ENCODE measurements at regions not wholly inside any gene's neighbourhood (a gene's known extent, or its start where the extent isn't known, plus 50 kb on each side); places are given as distances from the start of the nearest gene placed in this dataset.

DNA sequence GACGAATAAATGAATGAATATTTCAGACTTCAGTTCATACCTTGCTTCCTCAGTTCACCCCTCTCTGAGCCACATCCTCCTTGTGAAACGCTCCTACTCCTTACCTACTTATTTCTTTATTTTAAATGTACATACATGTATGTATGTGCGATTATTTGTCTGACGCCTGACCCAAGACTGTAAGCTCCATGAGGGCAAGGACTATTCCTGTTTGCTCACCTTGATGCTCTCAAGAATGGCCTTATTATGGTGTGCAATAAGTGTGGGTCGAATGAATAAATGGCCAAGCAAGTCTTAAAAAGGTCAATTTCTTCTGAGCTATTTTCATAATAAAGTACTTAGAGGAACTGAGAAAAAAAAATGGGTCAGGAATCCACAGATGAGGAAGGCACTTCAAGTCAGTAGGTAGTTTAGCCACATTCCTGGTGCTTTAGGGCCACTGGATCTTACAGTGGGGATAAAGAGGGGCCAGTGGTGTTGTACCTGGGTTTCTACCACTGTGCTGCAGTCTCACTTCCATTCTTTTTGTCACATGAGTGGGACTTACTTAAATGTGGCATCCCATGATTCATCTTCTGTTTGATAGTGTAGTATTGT is 74.7 kb downstream of the SDC1 start:
- intact Hi-C loops (cut with micrococcal nuclease), result no loop called here

GRCh38 chr2:20149703-20150030 is 75.3 kb downstream of the SDC1 start:
- intact Hi-C loops (cut with micrococcal nuclease), result no loop called here

GRCh38 chr2:20148923-20149702 is 75.8 kb downstream of the SDC1 start:
- intact Hi-C loops (cut with micrococcal nuclease), result no loop called here

DNA sequence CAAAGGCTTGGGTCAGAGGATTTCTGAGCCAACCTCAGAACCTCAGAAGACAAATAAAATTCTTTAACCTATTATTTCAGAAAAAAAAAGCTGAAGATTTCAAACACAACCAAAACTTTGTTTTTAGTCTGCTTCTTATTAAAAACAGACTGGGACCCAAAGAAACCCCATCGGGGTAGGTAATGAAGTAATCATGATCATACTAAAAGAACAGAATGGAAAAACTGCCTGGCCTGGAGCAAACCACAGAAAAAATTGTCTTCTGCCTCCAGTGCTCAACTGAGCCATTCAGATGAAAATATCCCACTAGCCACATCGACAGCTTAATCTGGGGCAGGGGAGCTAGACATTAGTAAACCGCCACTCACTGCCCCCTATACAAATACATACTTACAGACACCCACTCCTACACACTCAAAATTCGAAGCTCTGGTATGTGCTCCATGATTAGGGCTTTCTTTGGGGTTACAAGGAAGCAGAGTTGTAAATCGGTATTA is 76.5 kb downstream of the SDC1 start:
- intact Hi-C loops (cut with micrococcal nuclease), result no loop called here

GRCh38 chr2:20147351-20147750 is 77.6 kb downstream of the SDC1 start:
- intact Hi-C loops (cut with micrococcal nuclease), result no loop called here

DNA sequence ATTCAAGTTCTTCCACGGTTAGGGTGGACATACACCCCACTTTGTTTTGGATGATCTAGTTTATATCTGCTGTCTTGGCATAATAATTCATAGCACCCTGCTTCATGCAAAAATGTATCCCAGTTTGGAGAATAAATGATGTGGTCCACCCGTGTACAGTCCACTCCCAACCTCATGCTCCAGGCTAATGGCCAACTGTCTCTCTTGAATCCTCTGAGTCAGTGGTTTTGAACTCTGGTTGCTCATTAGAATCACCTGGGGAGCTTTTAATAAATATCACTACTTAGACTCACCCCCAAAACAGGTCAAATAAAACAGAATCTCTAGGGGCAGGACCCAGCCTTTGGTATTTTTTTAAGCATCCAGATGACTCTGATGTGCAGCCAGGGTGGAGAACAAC is 78.5 kb downstream of the SDC1 start:
- intact Hi-C loops (cut with micrococcal nuclease), result no loop called here

- intact Hi-C loops (cut with micrococcal nuclease), result no loop called here
These were observed 79.3 kb downstream of the SDC1 start for GRCh38 chr2:20145497-20146193.

GRCh38 chr2:20144861-20145260 is 80.1 kb downstream of the SDC1 start:
- intact Hi-C loops (cut with micrococcal nuclease), result no loop called here

DNA sequence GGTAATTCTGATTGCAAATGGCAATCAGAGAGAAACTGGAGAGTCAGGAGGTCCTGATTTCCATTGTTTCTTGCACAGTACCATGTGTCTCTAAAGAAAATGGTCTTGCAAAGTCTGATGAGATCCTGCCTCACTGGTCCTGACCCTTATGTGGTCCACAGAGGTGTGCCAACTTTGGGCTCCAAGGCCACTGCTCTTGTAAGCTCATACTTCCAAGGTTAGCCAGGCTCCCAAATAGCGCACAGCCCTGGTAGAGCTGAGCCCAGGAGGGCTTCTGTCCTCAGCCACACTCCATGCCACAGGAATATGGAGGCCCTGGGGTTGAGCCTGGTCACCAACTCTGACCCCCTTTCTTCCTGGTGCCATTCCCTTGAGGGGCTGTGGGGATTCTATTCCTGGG is 80.7 kb downstream of the SDC1 start:
- intact Hi-C loops (cut with micrococcal nuclease), result no loop called here

GRCh38 chr2:20143263-20143662 is 81.7 kb downstream of the SDC1 start:
- intact Hi-C loops (cut with micrococcal nuclease), result no loop called here

- intact Hi-C loops (cut with micrococcal nuclease), result no loop called here
These were observed 83.1 kb downstream of the SDC1 start for GRCh38 chr2:20141806-20142205.

GRCh38 chr2:20141056-20141762 is 83.7 kb downstream of the SDC1 start:
- intact Hi-C loops (cut with micrococcal nuclease), result no loop called here

- intact Hi-C loops (cut with micrococcal nuclease), result no loop called here
These were observed 84.4 kb downstream of the SDC1 start for GRCh38 chr2:20140321-20141055.

DNA sequence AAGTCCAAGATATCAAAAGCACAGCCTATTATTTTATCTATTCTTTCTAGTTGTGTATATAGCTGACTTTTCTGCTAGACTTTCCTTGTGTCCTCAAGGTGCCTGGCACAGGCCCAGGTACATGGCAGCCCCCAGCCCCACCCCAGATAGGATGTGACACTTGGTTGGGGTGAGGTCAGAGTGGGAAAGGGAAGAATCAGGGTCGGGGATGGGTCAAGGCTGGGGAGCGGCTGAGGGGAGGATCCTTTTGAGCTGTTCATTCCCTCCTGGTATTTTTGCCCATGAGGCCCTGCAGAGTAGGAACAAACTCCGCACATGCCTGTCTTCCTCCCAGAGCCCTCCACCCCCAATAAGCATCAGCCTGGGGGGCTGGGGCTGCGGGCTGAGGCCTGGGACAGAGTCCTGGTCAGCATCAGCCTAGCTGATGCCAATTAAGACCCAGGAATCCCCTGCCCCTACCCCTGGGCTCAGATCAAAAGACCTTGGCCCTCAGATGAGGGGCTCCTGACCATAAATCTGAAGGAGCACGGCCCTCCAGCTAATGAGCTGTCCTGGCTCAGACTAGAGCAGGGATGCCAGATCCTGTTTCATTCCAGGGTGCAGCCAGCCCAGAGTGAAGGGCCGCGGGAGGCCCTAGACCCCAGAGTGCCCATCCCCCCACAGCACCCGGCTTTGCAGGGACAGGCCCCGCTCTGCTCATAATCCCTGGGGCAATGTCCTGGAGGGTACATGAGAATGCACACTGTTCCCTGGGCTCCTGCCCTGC is 85.3 kb downstream of the SDC1 start:
- intact Hi-C loops (cut with micrococcal nuclease), result loop anchor here (10.0 kb wide), 1 partner anchor 185 kb away; no protein-coding TSS in a partner anchor

DNA sequence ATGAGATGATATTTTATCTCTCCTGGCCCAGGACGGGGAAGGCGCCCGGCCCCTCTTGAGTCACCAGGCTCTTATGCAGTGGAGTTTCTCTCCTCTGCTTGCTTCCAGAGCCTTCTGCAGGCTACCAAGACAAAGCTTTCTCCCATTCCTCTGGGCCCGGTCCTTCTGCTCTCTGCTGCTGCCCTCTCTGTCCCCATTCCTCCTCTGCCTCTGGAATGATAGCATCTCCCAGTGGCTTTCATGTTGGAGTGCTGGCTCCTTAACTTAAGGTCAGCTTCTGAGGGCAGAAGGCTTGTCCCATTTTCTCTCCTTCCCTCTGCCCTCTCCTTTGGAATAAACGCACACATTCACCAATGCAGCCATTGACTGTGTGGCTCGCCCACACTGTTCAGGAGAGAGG is 86.2 kb downstream of the SDC1 start:
- intact Hi-C loops (cut with micrococcal nuclease), result loop anchor here (10.0 kb wide), 1 partner anchor 186 kb away; no protein-coding TSS in a partner anchor

GRCh38 chr2:20137884-20138283 is 86.5 kb upstream of the LAPTM4A start:
- intact Hi-C loops (cut with micrococcal nuclease), result loop anchor here (10.0 kb wide), 1 partner anchor 187 kb away; no protein-coding TSS in a partner anchor

DNA sequence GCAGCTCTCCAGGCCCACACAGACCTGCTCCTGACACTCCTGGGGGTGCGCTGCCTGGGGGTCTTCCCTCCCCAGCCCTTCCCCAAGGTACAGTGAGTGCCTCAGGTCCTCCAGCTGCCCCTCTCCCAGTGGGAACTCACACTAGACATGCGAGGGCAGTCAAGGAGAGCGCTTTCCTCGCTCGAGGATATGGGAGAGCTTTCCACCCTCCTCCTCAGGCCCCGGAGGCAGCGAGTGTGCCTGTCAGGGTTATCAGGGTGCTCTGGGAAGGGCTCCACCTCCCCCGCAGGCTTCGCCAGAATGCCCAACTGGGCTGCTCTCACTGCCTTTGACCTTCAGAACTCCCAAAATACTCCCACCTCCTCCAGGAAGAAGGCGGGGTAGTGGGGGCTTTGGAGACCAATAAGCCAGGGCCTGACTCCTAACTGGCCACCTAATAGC is 85.7 kb upstream of the LAPTM4A start:
- intact Hi-C loops (cut with micrococcal nuclease), result loop anchor here (10.0 kb wide), 1 partner anchor 188 kb away; no protein-coding TSS in a partner anchor

DNA sequence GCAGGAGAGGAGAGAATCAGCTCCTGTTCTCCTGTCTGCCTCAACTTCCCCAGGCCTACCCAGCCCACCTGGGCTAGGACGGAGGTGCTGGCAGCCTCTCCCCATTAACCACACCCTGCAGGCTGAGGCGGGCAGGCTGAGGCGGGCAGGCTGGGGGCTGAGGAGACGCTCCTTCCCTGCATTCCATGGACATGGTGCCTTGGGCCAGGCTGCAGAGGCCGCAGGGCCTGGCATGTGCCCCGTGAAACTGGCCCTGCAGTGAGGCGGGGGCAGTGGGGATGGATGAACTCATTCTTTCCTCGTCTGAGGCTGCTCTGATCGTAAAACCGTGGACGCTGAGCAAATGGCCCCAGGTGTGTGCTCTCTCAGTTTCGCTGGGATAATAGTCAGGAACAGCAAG is 84.7 kb upstream of the LAPTM4A start:
- intact Hi-C loops (cut with micrococcal nuclease), result loop anchor here (10.0 kb wide), 1 partner anchor 189 kb away; no protein-coding TSS in a partner anchor

GRCh38 chr2:20135631-20136050 is 84.2 kb upstream of the LAPTM4A start:
- intact Hi-C loops (cut with micrococcal nuclease), result loop anchor here (1.0 to 10.0 kb wide), 2 partner anchors 189 to 507 kb away; no protein-coding TSS in a partner anchor
